ENCODE measurements at regions not wholly inside any gene's neighbourhood (a gene's known extent, or its start where the extent isn't known, plus 50 kb on each side); places are given as distances from the start of the nearest gene placed in this dataset.

GRCh38 chr17:13728781-13729180 is 127.1 kb upstream of the HS3ST3A1 start:
- Histone ChIP-seq H3K9me2 (ENCODE audit: insufficient read depth, low read length) (no peaks in the 10 kb centered on the region), H3K36me3 (ENCODE audit: insufficient read depth, low read length) (no peaks in the 10 kb centered on the region), H3K79me2 (replicated peaks; ENCODE audit: insufficient read depth, low read length) (no peaks in the 10 kb centered on the region), H2AFZ (ENCODE audit: low read depth, low read length) (no peak overlapping the region), H3K4me2 (ENCODE audit: low read length) (no peak overlapping the region), H3K27ac (ENCODE audit: low read length) (no peak overlapping the region), H4K20me1 (ENCODE audit: insufficient read depth) (no peaks in the 10 kb centered on the region), H3K4me3 (ENCODE audit: low read length) (no peak overlapping the region), H3K27me3 (ENCODE audit: insufficient read depth, low read depth, low read length) (no peaks in the 10 kb centered on the region), H3K9ac (ENCODE audit: low read length) (no peak overlapping the region), H3F3A (ENCODE audit: insufficient read depth, low read length, poor library complexity, severe bottlenecking) (no peaks in the 10 kb centered on the region), H3K9me3 (ENCODE audit: low read length) (no peaks in the 10 kb centered on the region)
- TF ChIP-seq RAD21 (conservative IDR thresholded peaks at IDR 0.05) (no peak), POLR2AphosphoS5 (IDR thresholded peaks at IDR 0.05) (no peak), EZH2 (IDR thresholded peaks at IDR 0.05; ENCODE audit: borderline replicate concordance, insufficient read depth, low read length, poor library complexity, severe bottlenecking) (no peak), EP300 (conservative IDR thresholded peaks at IDR 0.05; ENCODE audit: poor library complexity, severe bottlenecking) (no peak), REST (IDR thresholded peaks at IDR 0.05; ENCODE audit: borderline replicate concordance) (no peak), MXI1 (conservative IDR thresholded peaks at IDR 0.05; ENCODE audit: poor library complexity, severe bottlenecking) (no peak), TAF1 (IDR thresholded peaks at IDR 0.05; ENCODE audit: low read depth) (no peak), CTCF (IDR thresholded peaks at IDR 0.05; ENCODE audit: poor library complexity, severe bottlenecking) (no peak), SMC3 (conservative IDR thresholded peaks at IDR 0.05; ENCODE audit: poor library complexity) (no peak)

GRCh38 chr17:13729466-13730134 is 127.9 kb upstream of the HS3ST3A1 start:
- no peaks in the 10 kb centered on the region for H3K9me3 ChIP-seq (ENCODE audit: low read length)
- H3K27me3 ChIP-seq (ENCODE audit: insufficient read depth, low read depth, low read length), result no peaks in the 10 kb centered on the region
- H3K79me2 ChIP-seq (replicated peaks; ENCODE audit: insufficient read depth, low read length), result no peaks in the 10 kb centered on the region
- no peak overlapping the region for H3K4me3 ChIP-seq (ENCODE audit: low read length)
- no peaks in the 10 kb centered on the region for H3F3A ChIP-seq (ENCODE audit: insufficient read depth, low read length, poor library complexity, severe bottlenecking)
- H2AFZ ChIP-seq (ENCODE audit: low read depth, low read length), result no peak overlapping the region
- no peaks in the 10 kb centered on the region for H3K36me3 ChIP-seq (ENCODE audit: insufficient read depth, low read length)
- no peaks in the 10 kb centered on the region for H4K20me1 ChIP-seq (ENCODE audit: insufficient read depth)
- H3K27ac ChIP-seq (ENCODE audit: low read length), result no peak overlapping the region
- H3K4me2 ChIP-seq (ENCODE audit: low read length), result no peak overlapping the region
- TF ChIP-seq REST (IDR thresholded peaks at IDR 0.05; ENCODE audit: borderline replicate concordance) (no peak), MXI1 (conservative IDR thresholded peaks at IDR 0.05; ENCODE audit: poor library complexity, severe bottlenecking) (no peak), EZH2 (IDR thresholded peaks at IDR 0.05; ENCODE audit: borderline replicate concordance, insufficient read depth, low read length, poor library complexity, severe bottlenecking) (no peak), TAF1 (IDR thresholded peaks at IDR 0.05; ENCODE audit: low read depth) (no peak), POLR2AphosphoS5 (IDR thresholded peaks at IDR 0.05) (no peak), CTCF (IDR thresholded peaks at IDR 0.05; ENCODE audit: poor library complexity, severe bottlenecking) (no peak), SMC3 (conservative IDR thresholded peaks at IDR 0.05; ENCODE audit: poor library complexity) (no peak), RAD21 (conservative IDR thresholded peaks at IDR 0.05) (no peak), EP300 (conservative IDR thresholded peaks at IDR 0.05; ENCODE audit: poor library complexity, severe bottlenecking) (no peak)
- H3K9ac ChIP-seq (ENCODE audit: low read length), result no peak overlapping the region
- H3K9me2 ChIP-seq (ENCODE audit: insufficient read depth, low read length), result no peaks in the 10 kb centered on the region
